Stimulated activated CD8-positive, alpha-beta memory T cell treated with anti-CD3 and anti-CD28 coated beads, Interleukin-15, amount 100 ng/mL, for 48 hours (primary cell): ENCODE measurements at regions not wholly inside any gene's neighbourhood (a gene's known extent, or its start where the extent isn't known, plus 50 kb on each side); places are given as distances from the start of the nearest gene placed in this dataset.
"Not testable (repeated sequence)": the region's sequence is repeated elsewhere in the genome, so short reads cannot be mapped to it uniquely, and the experiment has no call there.

Experiments
- DNase-seq, 2 donors: peaks; one replicate each; pipeline ENCODE4 v3.0.0-alpha.2; 2020; ENCODE audit warnings: low read depth in 2 of 2

GRCh38 chr14:86912709-86913108 is 1080.3 kb downstream of the GALC start:
- no peak for DNase-seq

- DNase-seq, result no peak
These were observed 1081.5 kb downstream of the GALC start for GRCh38 chr14:86911486-86911885.

GRCh38 chr14:86905386-86905926 is 1087.5 kb downstream of the GALC start:
- not testable (repeated sequence) for DNase-seq

GRCh38 chr14:86902176-86902950 is 1090.6 kb downstream of the GALC start:
- DNase-seq, result no peak

- DNase-seq, result no peak
These were observed 1095.1 kb downstream of the GALC start for GRCh38 chr14:86897704-86898513.

- DNase-seq, result no peak
These were observed 1095.8 kb downstream of the GALC start for GRCh38 chr14:86897224-86897623.

GRCh38 chr14:86896701-86897100 is 1096.3 kb downstream of the GALC start:
- no peak for DNase-seq

- no peak for DNase-seq
These were observed 1100.6 kb downstream of the GALC start for GRCh38 chr14:86892152-86892956.

GRCh38 chr14:86885280-86885679 is 1107.7 kb downstream of the GALC start:
- DNase-seq, result no peak

- DNase-seq, result no peak
These were observed 1108.5 kb downstream of the GALC start for GRCh38 chr14:86884498-86884897.

- DNase-seq, result no peak
These were observed 1110.2 kb downstream of the GALC start for GRCh38 chr14:86882818-86883217.

GRCh38 chr14:86865934-86866333 is 1127.0 kb downstream of the GALC start:
- no peak for DNase-seq

GRCh38 chr14:86858591-86858990 is 1134.4 kb downstream of the GALC start:
- DNase-seq, result no peak

- no peak for DNase-seq
These were observed 1135.0 kb downstream of the GALC start for GRCh38 chr14:86858031-86858430.

- no peak for DNase-seq
These were observed 1140.5 kb downstream of the GALC start for GRCh38 chr14:86852530-86852929.

GRCh38 chr14:86847140-86847539 is 1145.8 kb downstream of the GALC start:
- DNase-seq, result no peak

- no peak for DNase-seq
These were observed 1154.6 kb downstream of the GALC start for GRCh38 chr14:86838363-86838762.

- DNase-seq, result no peak
These were observed 1166.3 kb downstream of the GALC start for GRCh38 chr14:86826661-86827060.

GRCh38 chr14:86824167-86824566 is 1168.8 kb downstream of the GALC start:
- no peak for DNase-seq

GRCh38 chr14:86823581-86823980 is 1169.4 kb downstream of the GALC start:
- DNase-seq, result no peak

GRCh38 chr14:86815341-86815740 is 1177.6 kb downstream of the GALC start:
- no peak for DNase-seq

GRCh38 chr14:86802726-86803125 is 1190.3 kb downstream of the GALC start:
- DNase-seq, result no peak
